ENCODE measurements at regions not wholly inside any gene's neighbourhood (a gene's known extent, or its start where the extent isn't known, plus 50 kb on each side); places are given as distances from the start of the nearest gene placed in this dataset.
"Not testable (repeated sequence)": the region's sequence is repeated elsewhere in the genome, so short reads cannot be mapped to it uniquely, and the experiment has no call there.

- Mint-ChIP-seq H3K27ac (no peak overlapping the region), H3K36me3 (no peaks in the 10 kb centered on the region), H3K4me3 (no peak overlapping the region), H3K27me3 (peaks cover 1% of the 10 kb centered on the region), H3K4me1 (no peaks in the 10 kb centered on the region), H3K9me3 (peaks cover 7% of the 10 kb centered on the region)
Observed at GRCh38 chr7:69527706-69528105, 70.6 kb upstream of the AUTS2 start.

- no peak overlapping the region for H3K4me3 Mint-ChIP-seq
- H3K9me3 Mint-ChIP-seq, result no peaks in the 10 kb centered on the region
- H3K27ac Mint-ChIP-seq, result no peak overlapping the region
- peaks cover 1% of the 10 kb centered on the region for H3K27me3 Mint-ChIP-seq
- H3K36me3 Mint-ChIP-seq, result no peaks in the 10 kb centered on the region
- H3K4me1 Mint-ChIP-seq, result no peaks in the 10 kb centered on the region
Observed at GRCh38 chr7:69531050-69531449, 67.2 kb upstream of the AUTS2 start.

- H3K36me3 Mint-ChIP-seq, result no peaks in the 10 kb centered on the region
- no peaks in the 10 kb centered on the region for H3K9me3 Mint-ChIP-seq
- H3K27me3 Mint-ChIP-seq, result peaks cover 1% of the 10 kb centered on the region
- H3K27ac Mint-ChIP-seq, result no peak overlapping the region
- H3K4me1 Mint-ChIP-seq, result no peaks in the 10 kb centered on the region
- H3K4me3 Mint-ChIP-seq, result no peak overlapping the region
Observed at GRCh38 chr7:69534461-69535041, 63.7 kb upstream of the AUTS2 start.

GRCh38 chr7:69537691-69538090 lies 60.6 kb upstream of the AUTS2 start:
- Mint-ChIP-seq H3K9me3 (peaks cover 3% of the 10 kb centered on the region), H3K27me3 (no peaks in the 10 kb centered on the region), H3K27ac (no peak overlapping the region), H3K4me1 (no peaks in the 10 kb centered on the region), H3K36me3 (no peaks in the 10 kb centered on the region), H3K4me3 (no peak overlapping the region)

GRCh38 chr7:69539531-69539930 lies 58.7 kb upstream of the AUTS2 start:
- Mint-ChIP-seq H3K9me3 (peaks cover 5% of the 10 kb centered on the region), H3K4me1 (no peaks in the 10 kb centered on the region), H3K36me3 (no peaks in the 10 kb centered on the region), H3K27me3 (no peaks in the 10 kb centered on the region), H3K4me3 (no peak overlapping the region), H3K27ac (no peak overlapping the region)

GRCh38 chr7:69540287-69540686 lies 58.0 kb upstream of the AUTS2 start:
- Mint-ChIP-seq H3K27me3 (no peaks in the 10 kb centered on the region), H3K9me3 (peaks cover 5% of the 10 kb centered on the region), H3K4me3 (no peak overlapping the region), H3K27ac (no peak overlapping the region), H3K4me1 (no peaks in the 10 kb centered on the region), H3K36me3 (no peaks in the 10 kb centered on the region)

GRCh38 chr7:69541779-69542432 lies 56.4 kb upstream of the AUTS2 start:
- not testable (repeated sequence) for H3K36me3 Mint-ChIP-seq, H3K4me1 Mint-ChIP-seq, H3K9me3 Mint-ChIP-seq, H3K27ac Mint-ChIP-seq, H3K27me3 Mint-ChIP-seq, H3K4me3 Mint-ChIP-seq

GRCh38 chr7:69545175-69545574 lies 53.1 kb upstream of the AUTS2 start:
- no peaks in the 10 kb centered on the region for H3K27me3 Mint-ChIP-seq
- H3K36me3 Mint-ChIP-seq, result no peaks in the 10 kb centered on the region
- H3K9me3 Mint-ChIP-seq, result peaks cover 5% of the 10 kb centered on the region
- H3K4me1 Mint-ChIP-seq, result no peaks in the 10 kb centered on the region
- no peak overlapping the region for H3K4me3 Mint-ChIP-seq
- H3K27ac Mint-ChIP-seq, result no peak overlapping the region
